Dermis microvascular lymphatic vessel endothelial cell (primary cell): ENCODE measurements at regions not wholly inside any gene's neighbourhood (a gene's known extent, or its start where the extent isn't known, plus 50 kb on each side); places are given as distances from the start of the nearest gene placed in this dataset.
"Not testable (repeated sequence)": the region's sequence is repeated elsewhere in the genome, so short reads cannot be mapped to it uniquely, and the experiment has no call there.

ENCODE experiments used
- DNase-seq, 2 donors: peaks; one replicate each; pipeline versions ENCODE4 v3.0.0 to v3.0.0-alpha.2; 2010; ENCODE audit warnings: low read depth in 2 of 2

GRCh38 chr17:45646288-45646988 is 137.7 kb upstream of the CRHR1 start:
- no peak for DNase-seq

DNA sequence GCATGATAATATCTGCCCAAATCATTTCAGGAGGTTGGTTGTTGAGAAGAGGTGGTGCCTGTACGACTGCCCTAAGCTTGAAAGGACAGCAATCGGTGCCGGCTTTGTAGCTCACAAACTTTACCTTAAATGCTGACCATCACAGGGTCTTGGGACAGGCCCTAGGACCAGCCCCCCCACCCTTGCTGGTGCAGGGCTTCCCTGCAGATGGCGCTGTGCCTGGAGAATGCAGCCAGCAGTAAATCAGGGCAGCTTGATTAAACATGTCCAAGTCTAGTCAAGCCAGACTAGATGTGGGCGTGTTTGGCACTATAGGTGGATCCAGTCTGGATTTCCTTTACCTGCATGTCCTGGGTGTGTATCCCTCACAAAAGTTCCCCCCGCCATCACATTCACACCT is 135.5 kb upstream of the CRHR1 start:
- DNase-seq, result no peak

- DNase-seq, result no peak
These were observed 134.3 kb upstream of the CRHR1 start for GRCh38 chr17:45649796-45650195.

- no peak for DNase-seq
These were observed 133.6 kb upstream of the CRHR1 start for GRCh38 chr17:45650561-45650960.

- DNase-seq, result no peak
These were observed 132.9 kb upstream of the CRHR1 start for GRCh38 chr17:45651145-45651709.

DNA sequence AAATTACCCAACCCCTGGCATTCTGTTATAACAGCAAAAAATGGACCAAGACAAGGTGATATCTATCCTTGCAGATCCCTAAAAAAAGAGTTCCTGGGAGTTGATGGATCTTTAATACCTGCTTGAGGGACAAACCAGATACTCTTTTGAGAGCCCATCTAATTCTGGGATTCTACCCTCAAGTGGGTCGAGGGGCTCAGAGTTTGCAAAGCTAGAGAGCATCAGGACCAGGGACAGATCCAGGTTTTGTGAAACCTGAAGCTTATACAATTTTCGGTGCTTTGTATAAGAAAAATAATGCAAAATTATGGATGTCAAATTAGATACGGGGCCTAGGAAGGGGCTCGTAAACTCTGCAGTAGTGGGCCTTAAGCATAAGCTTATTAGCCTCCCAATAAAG is 130.5 kb upstream of the CRHR1 start:
- no peak for DNase-seq

DNA sequence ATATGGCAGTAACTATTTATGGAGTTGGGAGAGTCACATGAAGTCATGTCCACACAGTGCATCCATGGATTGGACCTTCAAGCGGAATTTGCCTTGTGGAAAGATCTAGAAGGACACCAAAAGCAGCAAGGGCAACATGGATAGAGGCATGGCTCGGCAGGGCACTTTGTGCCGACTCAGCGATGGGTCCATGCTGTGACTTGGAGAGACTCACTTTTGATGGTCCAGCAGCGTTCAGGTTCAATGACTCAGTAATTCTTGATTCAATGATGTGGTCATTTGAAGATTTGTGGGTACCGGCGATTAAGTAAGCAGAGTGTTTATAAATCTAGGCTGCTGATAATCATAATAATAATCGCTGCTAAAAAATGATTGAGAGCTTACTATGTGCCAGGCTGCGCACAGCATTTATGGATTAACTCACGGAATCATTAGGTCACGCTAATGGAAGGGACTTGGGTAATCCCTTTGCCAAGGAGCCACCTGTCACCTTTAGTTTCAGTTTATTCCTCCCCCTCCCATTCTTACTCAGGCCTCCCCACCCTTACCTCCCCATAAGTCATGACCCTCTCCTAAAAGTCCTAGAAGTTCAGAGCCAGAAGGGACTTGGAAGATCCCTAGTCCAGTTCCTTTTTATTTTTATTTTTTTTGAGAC is 127.5 kb upstream of the CRHR1 start:
- no peak for DNase-seq

- DNase-seq, result no peak
These were observed 123.6 kb upstream of the CRHR1 start for GRCh38 chr17:45660474-45660873.

DNA sequence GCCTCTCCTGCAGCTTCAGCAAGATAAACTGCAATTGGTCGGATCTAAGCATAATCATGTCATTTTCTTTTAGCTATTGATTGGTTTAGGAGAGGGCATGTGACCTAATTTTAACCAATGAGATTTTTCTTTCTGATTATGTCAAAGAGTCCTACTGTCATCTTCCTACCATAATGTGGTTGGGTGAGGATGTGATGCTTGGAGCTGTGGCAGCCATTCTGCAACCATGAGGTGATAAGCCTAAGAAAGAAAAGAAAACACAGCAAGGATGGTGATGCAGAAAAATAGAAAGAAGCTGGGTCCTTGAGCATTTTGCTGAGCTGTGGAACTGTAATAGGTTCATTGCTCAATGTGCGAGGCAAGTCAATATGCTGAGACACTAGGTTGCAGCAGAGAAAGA is 121.7 kb upstream of the CRHR1 start:
- no peak for DNase-seq

- no peak for DNase-seq
These were observed 120.3 kb upstream of the CRHR1 start for GRCh38 chr17:45663772-45664171.

- DNase-seq, result peak in 1 of 2 donors; percentile 34
These were observed 119.2 kb upstream of the CRHR1 start for GRCh38 chr17:45664921-45665320.

DNA sequence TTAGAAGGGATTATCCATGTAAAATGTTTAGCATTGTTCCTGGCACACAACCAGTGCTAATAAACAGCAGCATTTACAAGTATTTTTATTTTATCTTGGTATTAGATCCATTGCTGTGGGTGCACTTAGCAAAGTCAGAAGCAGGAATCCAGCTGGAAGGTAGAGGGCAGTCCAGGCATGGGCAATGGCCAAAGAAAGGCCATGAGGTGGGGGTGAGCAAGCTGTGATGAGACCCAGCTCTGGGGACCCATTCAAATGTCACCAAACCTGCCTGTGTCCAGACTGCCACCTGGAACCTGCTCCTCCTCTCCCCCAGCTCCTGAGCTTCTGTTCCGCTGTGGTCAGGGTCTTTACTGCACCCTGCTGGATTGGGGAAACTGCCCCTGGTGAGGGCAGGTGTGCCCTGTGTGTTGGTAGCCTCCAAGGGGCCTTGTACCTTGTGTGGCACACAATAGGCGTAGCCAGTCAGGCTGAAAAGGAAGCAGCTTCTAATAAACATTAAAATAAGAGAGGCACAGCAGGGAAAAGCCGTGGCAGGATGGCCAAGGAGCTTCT is 118.0 kb upstream of the CRHR1 start:
- DNase-seq, result no peak

GRCh38 chr17:45666641-45667040 is 117.5 kb upstream of the CRHR1 start:
- no peak for DNase-seq

DNA sequence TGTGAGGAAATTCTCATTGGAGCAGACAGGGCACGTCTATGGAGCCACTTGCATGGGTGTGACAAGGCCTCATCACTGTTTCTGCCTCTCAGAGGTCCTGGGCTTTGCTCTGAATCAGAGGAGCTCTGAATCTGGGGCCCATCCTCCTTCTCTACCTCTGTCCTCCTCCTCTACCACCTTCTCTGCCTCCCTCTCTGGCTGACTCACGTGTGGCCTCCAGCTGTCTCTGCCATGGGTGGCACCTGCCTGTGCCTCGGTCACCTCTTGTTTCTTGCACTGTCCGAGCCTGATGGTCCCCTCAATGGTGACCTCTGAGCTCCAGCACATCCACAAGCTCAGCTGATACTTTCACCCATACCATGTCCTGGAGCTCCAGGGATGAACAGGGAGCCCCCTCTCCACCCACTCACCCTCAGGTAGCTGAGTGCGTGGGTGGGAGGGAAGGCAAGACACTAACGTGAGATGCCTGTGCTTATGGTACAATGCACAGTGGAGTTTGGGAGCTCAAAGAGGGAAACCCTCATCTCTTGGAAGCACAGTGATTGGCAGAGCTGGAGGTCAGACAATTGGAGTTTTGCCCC is 116.4 kb upstream of the CRHR1 start:
- DNase-seq, result no peak

GRCh38 chr17:45668316-45668715 is 115.8 kb upstream of the CRHR1 start:
- no peak for DNase-seq

DNA sequence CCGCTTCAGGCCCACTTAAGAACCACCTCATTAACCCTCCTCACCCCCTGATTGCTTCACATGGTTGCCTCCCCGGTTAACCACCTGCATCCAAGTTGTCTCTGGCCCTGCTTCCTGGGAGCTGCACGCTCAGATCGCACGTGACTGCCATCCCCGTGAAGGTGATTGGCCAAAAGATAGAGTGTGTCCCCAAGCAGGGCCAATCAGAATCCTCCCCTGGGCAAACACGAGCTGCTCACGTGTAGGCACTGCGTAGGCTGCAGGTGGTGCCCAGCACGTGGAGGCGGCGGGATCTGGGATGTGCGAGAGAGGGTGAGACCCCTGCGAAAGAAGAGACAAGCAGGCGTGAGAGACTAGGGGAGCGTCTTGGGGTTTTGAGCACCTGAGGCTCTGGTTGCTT is 111.8 kb upstream of the CRHR1 start:
- no peak for DNase-seq

- DNase-seq, result no peak
These were observed 111.3 kb upstream of the CRHR1 start for GRCh38 chr17:45672792-45673191.

DNA sequence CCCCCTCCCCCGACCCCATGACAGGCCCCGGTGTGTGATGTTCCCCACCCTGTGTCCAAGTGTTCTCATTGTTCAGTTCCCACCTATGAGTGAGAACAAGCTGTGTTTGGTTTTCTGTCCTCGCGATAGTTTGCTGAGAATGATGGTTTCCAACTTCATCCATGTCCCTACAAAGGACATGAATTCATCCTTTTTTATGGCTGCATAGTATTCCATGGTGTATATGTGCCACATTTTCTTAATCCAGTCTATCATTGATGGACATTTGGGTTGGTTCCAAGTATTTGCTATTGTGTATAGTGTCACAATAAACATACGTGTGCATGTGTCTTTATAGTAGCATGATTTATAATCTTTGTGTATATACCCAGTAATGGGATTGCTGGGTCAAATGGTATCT is 110.4 kb upstream of the CRHR1 start:
- DNase-seq, result not testable (repeated sequence)

DNA sequence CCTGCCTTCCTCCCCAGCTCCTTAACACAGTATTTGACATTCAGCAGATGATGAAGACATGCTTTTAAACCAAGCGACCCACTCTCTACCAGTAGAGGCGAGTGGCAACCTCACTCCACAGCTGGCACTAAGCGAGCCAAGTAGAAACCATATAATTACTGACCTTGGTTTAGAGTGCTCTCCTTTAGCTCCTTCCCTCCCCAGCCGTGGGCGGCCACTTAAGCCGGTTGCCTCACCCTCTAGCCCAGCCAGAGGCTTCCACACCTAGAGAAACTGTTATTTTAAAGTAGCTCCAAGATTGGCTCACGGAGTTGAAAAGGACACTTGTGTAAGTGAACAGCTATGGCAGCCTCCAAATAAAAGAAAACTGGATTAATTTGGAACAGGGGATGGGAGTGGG is 109.1 kb upstream of the CRHR1 start:
- DNase-seq, result no peak

DNA sequence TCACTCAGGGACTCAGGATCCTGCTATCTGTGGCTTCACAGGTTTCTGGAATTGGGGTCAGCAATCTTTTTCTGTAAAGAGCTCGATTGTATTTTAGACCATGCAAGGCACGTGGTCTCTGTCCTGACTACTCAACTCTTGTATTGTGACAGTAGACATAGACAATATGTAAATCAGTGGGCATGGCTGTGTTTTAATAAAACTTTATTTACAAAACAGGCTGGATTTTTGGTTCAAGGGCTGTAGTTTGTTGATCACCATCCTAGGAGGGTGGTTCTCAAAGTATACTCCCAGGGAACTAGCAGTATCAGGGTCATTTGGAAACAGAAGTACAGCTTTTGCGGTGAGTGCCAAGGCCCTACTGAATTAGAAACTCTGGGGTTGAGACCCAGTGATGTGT is 108.2 kb upstream of the CRHR1 start:
- DNase-seq, result no peak

GRCh38 chr17:45676695-45677094 is 107.4 kb upstream of the CRHR1 start:
- DNase-seq, result no peak

GRCh38 chr17:45677770-45678169 is 106.3 kb upstream of the CRHR1 start:
- no peak for DNase-seq

DNA sequence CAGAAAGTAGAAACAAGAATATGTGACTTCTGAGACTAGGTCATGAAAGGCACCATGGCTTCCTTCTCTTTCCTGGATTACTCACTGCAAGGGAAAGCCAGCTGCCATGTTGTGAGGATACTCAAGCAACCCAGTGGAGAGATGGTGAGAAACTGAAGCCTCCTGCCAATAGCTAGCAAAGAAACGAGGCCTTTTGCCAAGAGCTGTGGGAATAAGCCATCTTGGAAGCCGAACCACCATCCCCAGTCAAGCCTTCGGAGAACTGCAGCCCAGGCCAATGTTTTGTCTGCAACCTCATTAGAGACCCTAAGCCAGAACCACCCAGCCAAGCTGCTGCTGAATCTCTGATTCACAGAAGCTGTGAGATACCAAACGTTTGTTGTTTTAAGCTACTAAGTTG is 104.7 kb upstream of the CRHR1 start:
- no peak for DNase-seq
